Type B pancreatic cell (in vitro differentiated cells): ENCODE measurements at regions not wholly inside any gene's neighbourhood (a gene's known extent, or its start where the extent isn't known, plus 50 kb on each side); places are given as distances from the start of the nearest gene placed in this dataset.
"Not testable (repeated sequence)": the region's sequence is repeated elsewhere in the genome, so short reads cannot be mapped to it uniquely, and the experiment has no call there.

ENCODE experiments used
- DNase-seq: peaks from one replicate; pipeline ENCODE4 v3.0.0; 2021; ENCODE audit warnings: mixed read lengths; ENCODE audit not compliant: unreplicated experiment; ENCODE audit errors: extremely low spot score
- H3K27ac Mint-ChIP-seq: 2 replicates; pipeline ENCODE4 v1.8.0; 2021; ENCODE audit warnings: mild to moderate bottlenecking, mixed read lengths
- H3K27me3 Mint-ChIP-seq: 2 replicates; pipeline ENCODE4 v1.8.0; 2021; ENCODE audit warnings: mixed read lengths
- H3K36me3 Mint-ChIP-seq: 2 replicates; pipeline ENCODE4 v1.8.0; 2021; ENCODE audit warnings: mixed read lengths
- H3K4me1 Mint-ChIP-seq: one replicate; pipeline ENCODE4 v1.8.0; 2021; ENCODE audit warnings: mixed read lengths; ENCODE audit not compliant: unreplicated experiment
- H3K4me3 Mint-ChIP-seq: 2 replicates; pipeline ENCODE4 v1.8.0; 2021; ENCODE audit warnings: mild to moderate bottlenecking, mixed read lengths
- H3K9me3 Mint-ChIP-seq: 2 replicates; pipeline ENCODE4 v1.8.0; 2021; ENCODE audit warnings: mixed read lengths
- CTCF ChIP-seq: fragments of 200-600 bp; sonication (generic); conservative IDR thresholded peaks from 2 replicates; pipeline ENCODE4 v1.5.0; 2021; ENCODE audit warnings: antibody characterized with exemption, mild to moderate bottlenecking

- Mint-ChIP-seq H3K27ac (no peak overlapping the region), H3K4me3 (no peak overlapping the region), H3K36me3 (no peaks in the 10 kb centered on the region), H3K9me3 (peaks cover 3% of the 10 kb centered on the region), H3K27me3 (no peaks in the 10 kb centered on the region), H3K4me1 (no peaks in the 10 kb centered on the region)
- no peak for DNase-seq
- TF ChIP-seq CTCF = no peak
These were observed 1087.4 kb upstream of the SLIT2 start for GRCh38 chr4:19164334-19164733.

GRCh38 chr4:19159874-19160273, 1091.8 kb upstream of the SLIT2 start:
- DNase-seq = no peak
- Mint-ChIP-seq H3K9me3 (peaks cover 20% of the 10 kb centered on the region), H3K4me3 (no peak overlapping the region), H3K4me1 (no peaks in the 10 kb centered on the region), H3K27ac (no peak overlapping the region), H3K36me3 (peaks cover 3% of the 10 kb centered on the region), H3K27me3 (no peaks in the 10 kb centered on the region)
- TF ChIP-seq CTCF = no peak

- TF ChIP-seq CTCF = no peak
- Mint-ChIP-seq H3K9me3 (peaks cover 20% of the 10 kb centered on the region), H3K36me3 (peaks cover 3% of the 10 kb centered on the region), H3K27me3 (no peaks in the 10 kb centered on the region), H3K4me3 (no peak overlapping the region), H3K27ac (no peak overlapping the region), H3K4me1 (no peaks in the 10 kb centered on the region)
- no peak for DNase-seq
These were observed 1093.4 kb upstream of the SLIT2 start for GRCh38 chr4:19158107-19158809.

DNA sequence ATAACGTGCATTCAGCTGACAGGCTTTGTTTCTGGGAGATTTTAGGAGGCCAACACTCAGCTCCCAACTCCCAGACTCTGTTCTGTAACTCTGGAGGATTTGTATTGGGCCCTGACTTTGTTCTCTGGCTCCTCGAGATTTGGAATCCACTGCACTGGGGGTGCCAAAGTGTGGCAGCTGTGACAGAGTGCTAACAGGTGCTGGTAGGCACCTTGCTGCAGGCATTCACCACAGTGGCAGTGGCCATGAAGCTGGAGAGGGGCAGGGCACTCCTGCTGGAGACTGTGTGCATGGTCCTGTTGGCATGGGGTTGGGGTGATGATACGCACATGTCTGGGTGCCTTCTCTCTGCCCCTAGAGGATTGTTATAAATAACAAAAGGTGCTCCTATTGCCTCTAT, 1094.9 kb upstream of the SLIT2 start:
- H3K27ac Mint-ChIP-seq = no peak overlapping the region
- no peak overlapping the region for H3K4me3 Mint-ChIP-seq
- H3K27me3 Mint-ChIP-seq = no peaks in the 10 kb centered on the region
- TF ChIP-seq CTCF = no peak
- no peak for DNase-seq
- H3K9me3 Mint-ChIP-seq = peaks cover 20% of the 10 kb centered on the region
- no peaks in the 10 kb centered on the region for H3K4me1 Mint-ChIP-seq
- peaks cover 3% of the 10 kb centered on the region for H3K36me3 Mint-ChIP-seq

DNA sequence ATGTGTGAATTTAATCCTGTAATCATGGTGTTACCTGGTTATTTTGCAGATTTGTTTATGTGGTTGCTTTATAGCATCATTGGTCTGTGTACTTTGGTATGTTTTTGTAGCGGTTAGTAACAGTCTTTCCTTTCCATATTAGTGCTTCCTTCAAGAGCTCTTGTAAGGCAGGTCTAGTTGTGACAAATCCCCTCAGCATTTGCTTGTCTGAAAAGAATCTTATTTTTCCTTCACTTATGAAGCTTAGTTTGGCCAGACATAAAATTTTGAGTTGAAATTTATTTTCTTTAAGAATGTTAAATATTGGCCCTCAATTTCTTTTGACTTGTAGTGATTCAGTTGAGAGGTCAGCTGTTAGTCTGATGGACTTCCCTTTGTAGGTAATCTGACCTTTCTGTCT, 1096.1 kb upstream of the SLIT2 start:
- Mint-ChIP-seq H3K4me3 (no peak overlapping the region), H3K27ac (no peak overlapping the region), H3K9me3 (peaks cover 20% of the 10 kb centered on the region), H3K27me3 (no peaks in the 10 kb centered on the region), H3K36me3 (peaks cover 3% of the 10 kb centered on the region), H3K4me1 (no peaks in the 10 kb centered on the region)
- no peak for TF ChIP-seq CTCF
- no peak for DNase-seq

DNA sequence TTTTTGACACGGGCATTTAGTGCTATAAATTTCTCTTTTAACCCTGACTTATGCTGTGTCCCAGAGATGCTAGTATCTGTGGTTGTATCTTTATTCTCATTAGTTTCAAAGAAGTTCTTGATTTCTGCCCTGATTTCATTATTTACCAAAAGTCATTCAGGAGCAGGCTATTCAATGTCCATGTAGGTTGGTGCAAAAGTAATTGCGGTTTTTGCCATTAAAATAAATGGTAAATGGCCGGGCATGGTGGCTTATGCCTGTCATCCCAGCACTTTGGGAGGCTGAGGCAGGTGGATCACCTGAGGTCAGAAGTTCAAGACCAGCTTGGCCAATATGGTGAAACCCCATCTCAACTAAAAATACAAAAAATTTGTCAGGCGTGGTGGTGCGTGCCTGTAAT, 1097.4 kb upstream of the SLIT2 start:
- H3K36me3 Mint-ChIP-seq, H3K4me1 Mint-ChIP-seq, H3K27me3 Mint-ChIP-seq, H3K27ac Mint-ChIP-seq, DNase-seq, H3K4me3 Mint-ChIP-seq: not testable (repeated sequence)
- H3K9me3 Mint-ChIP-seq = peaks cover 20% of the 10 kb centered on the region
